ENCODE measurements at regions not wholly inside any gene's neighbourhood (a gene's known extent, or its start where the extent isn't known, plus 50 kb on each side); places are given as distances from the start of the nearest gene placed in this dataset.

GRCh38 chr18:71707985-71708500 is 836.1 kb downstream of the CBLN2 start:
- TF ChIP-seq FOXP2 (optimal IDR thresholded peaks at IDR 0.05; ENCODE audit: borderline replicate concordance, extremely low read depth, extremely low read length, insufficient read depth) (no peak), SIN3A (IDR thresholded peaks at IDR 0.05; ENCODE audit: borderline replicate concordance, insufficient read depth, low read length) (no peak), TAF1 (IDR thresholded peaks at IDR 0.05; ENCODE audit: borderline replicate concordance, insufficient read depth, low read length) (no peak), REST (IDR thresholded peaks at IDR 0.05; ENCODE audit: insufficient read depth in 1 of 2, low read depth in 2 of 2, low read length in 2 of 2) (no peak), POLR2AphosphoS5 (IDR thresholded peaks at IDR 0.05; ENCODE audit: low read depth, low read length) (no peak)

- no peak for TF ChIP-seq TAF1 (IDR thresholded peaks at IDR 0.05; ENCODE audit: borderline replicate concordance, insufficient read depth, low read length)
- TF ChIP-seq SIN3A (IDR thresholded peaks at IDR 0.05; ENCODE audit: borderline replicate concordance, insufficient read depth, low read length) = no peak
- no peak for TF ChIP-seq POLR2AphosphoS5 (IDR thresholded peaks at IDR 0.05; ENCODE audit: low read depth, low read length)
- no peak for TF ChIP-seq REST (IDR thresholded peaks at IDR 0.05; ENCODE audit: insufficient read depth in 1 of 2, low read depth in 2 of 2, low read length in 2 of 2)
- no peak for TF ChIP-seq FOXP2 (optimal IDR thresholded peaks at IDR 0.05; ENCODE audit: borderline replicate concordance, extremely low read depth, extremely low read length, insufficient read depth)
These were observed 836.7 kb downstream of the CBLN2 start for GRCh38 chr18:71707400-71707799.

- TF ChIP-seq FOXP2 (optimal IDR thresholded peaks at IDR 0.05; ENCODE audit: borderline replicate concordance, extremely low read depth, extremely low read length, insufficient read depth) (no peak), TAF1 (IDR thresholded peaks at IDR 0.05; ENCODE audit: borderline replicate concordance, insufficient read depth, low read length) (no peak), SIN3A (IDR thresholded peaks at IDR 0.05; ENCODE audit: borderline replicate concordance, insufficient read depth, low read length) (no peak), POLR2AphosphoS5 (IDR thresholded peaks at IDR 0.05; ENCODE audit: low read depth, low read length) (no peak), REST (IDR thresholded peaks at IDR 0.05; ENCODE audit: insufficient read depth in 1 of 2, low read depth in 2 of 2, low read length in 2 of 2) (no peak)
These were observed 854.6 kb downstream of the CBLN2 start for GRCh38 chr18:71689416-71690160.

- TF ChIP-seq POLR2AphosphoS5 (IDR thresholded peaks at IDR 0.05; ENCODE audit: low read depth, low read length) = no peak
- no peak for TF ChIP-seq SIN3A (IDR thresholded peaks at IDR 0.05; ENCODE audit: borderline replicate concordance, insufficient read depth, low read length)
- TF ChIP-seq TAF1 (IDR thresholded peaks at IDR 0.05; ENCODE audit: borderline replicate concordance, insufficient read depth, low read length) = no peak
- TF ChIP-seq REST (IDR thresholded peaks at IDR 0.05; ENCODE audit: insufficient read depth in 1 of 2, low read depth in 2 of 2, low read length in 2 of 2) = no peak
- TF ChIP-seq FOXP2 (optimal IDR thresholded peaks at IDR 0.05; ENCODE audit: borderline replicate concordance, extremely low read depth, extremely low read length, insufficient read depth) = no peak
These were observed 861.6 kb downstream of the CBLN2 start for GRCh38 chr18:71682591-71682990.

Measured in PFSK-1 (cell line).